Glutamatergic neuron (in vitro differentiated cells): ENCODE measurements at regions not wholly inside any gene's neighbourhood (a gene's known extent, or its start where the extent isn't known, plus 50 kb on each side); places are given as distances from the start of the nearest gene placed in this dataset.

Source experiments
- DNase-seq: peaks from one replicate; pipeline ENCODE4 v3.0.0; 2022
- H3K27ac Mint-ChIP-seq: one replicate; pipeline ENCODE4 v1.8.0; 2020; ENCODE audit warnings: mild to moderate bottlenecking, mixed read lengths, inconsistent platforms; ENCODE audit not compliant: unreplicated experiment
- H3K27me3 Mint-ChIP-seq: one replicate; pipeline ENCODE4 v1.8.0; 2020; ENCODE audit warnings: mild to moderate bottlenecking, moderate library complexity, mixed read lengths, inconsistent platforms; ENCODE audit not compliant: unreplicated experiment
- H3K36me3 Mint-ChIP-seq: one replicate; pipeline ENCODE4 v1.8.0; 2020; ENCODE audit warnings: mild to moderate bottlenecking, mixed read lengths, inconsistent platforms; ENCODE audit not compliant: unreplicated experiment
- H3K4me1 Mint-ChIP-seq: one replicate; pipeline ENCODE4 v1.8.0; 2020; ENCODE audit warnings: mild to moderate bottlenecking, low read depth, mixed read lengths, inconsistent platforms; ENCODE audit not compliant: unreplicated experiment
- H3K4me3 Mint-ChIP-seq: one replicate; pipeline ENCODE4 v1.8.0; 2020; ENCODE audit warnings: mild to moderate bottlenecking, mixed read lengths, inconsistent platforms; ENCODE audit not compliant: unreplicated experiment
- H3K9me3 Mint-ChIP-seq: one replicate; pipeline ENCODE4 v1.8.0; 2020; ENCODE audit warnings: mild to moderate bottlenecking, moderate library complexity, mixed read lengths, inconsistent platforms; ENCODE audit not compliant: unreplicated experiment
- TF ChIP-seq, protein P1 (sequence below): fragments of 200-600 bp; sonication (generic); IDR thresholded peaks from one replicate; pipeline ENCODE4 v1.5.0; 2021; ENCODE audit not compliant: partially characterized antibody, unreplicated experiment

DNA sequence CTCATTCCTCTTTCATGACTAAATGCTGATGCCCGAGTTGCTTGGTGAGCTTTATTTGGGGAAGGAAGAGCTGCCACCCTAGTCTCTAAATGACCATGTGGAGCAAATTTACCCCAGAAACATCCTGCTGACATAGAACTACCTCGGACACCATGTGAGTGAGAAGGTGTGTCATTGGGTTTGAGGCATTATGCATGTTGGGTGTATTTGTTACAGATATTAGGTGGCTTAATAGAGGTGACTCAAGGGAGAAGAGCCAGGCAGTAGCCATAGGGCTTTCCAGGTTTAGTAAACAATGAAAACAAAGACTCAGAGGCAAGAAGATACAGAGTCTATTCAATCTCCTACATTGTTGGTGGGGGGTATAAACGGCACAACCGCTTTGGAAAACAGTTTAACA is 581.5 kb downstream of the CCDC171 start:
- TF ChIP-seq, protein P1, sequence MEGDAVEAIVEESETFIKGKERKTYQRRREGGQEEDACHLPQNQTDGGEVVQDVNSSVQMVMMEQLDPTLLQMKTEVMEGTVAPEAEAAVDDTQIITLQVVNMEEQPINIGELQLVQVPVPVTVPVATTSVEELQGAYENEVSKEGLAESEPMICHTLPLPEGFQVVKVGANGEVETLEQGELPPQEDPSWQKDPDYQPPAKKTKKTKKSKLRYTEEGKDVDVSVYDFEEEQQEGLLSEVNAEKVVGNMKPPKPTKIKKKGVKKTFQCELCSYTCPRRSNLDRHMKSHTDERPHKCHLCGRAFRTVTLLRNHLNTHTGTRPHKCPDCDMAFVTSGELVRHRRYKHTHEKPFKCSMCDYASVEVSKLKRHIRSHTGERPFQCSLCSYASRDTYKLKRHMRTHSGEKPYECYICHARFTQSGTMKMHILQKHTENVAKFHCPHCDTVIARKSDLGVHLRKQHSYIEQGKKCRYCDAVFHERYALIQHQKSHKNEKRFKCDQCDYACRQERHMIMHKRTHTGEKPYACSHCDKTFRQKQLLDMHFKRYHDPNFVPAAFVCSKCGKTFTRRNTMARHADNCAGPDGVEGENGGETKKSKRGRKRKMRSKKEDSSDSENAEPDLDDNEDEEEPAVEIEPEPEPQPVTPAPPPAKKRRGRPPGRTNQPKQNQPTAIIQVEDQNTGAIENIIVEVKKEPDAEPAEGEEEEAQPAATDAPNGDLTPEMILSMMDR = no peak
- no peak overlapping the region for H3K27ac Mint-ChIP-seq

DNA sequence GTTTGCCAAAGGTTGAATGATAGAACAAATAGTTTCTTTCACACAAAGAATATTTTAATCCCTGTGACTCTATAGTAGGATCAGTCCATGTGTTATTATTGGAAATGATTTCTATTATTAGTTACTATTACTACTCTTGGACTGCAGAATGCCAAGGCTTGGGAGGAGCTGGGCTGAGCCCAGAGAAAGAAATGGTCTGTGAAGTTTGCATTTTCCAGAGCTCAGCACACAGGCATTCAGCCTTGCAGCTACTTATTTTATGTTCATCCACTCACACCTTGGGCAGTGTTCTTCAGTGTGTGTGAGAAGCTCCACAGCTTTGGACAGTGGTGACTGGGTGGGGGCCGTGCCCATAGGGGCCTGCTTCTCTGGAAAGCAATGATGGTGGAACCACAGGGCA is 583.1 kb downstream of the CCDC171 start:
- Mint-ChIP-seq H3K27ac (no peak overlapping the region), H3K4me3 (no peak overlapping the region), H3K27me3 (peaks cover 1% of the 10 kb centered on the region), H3K36me3 (no peaks in the 10 kb centered on the region), H3K4me1 (peaks cover 12% of the 10 kb centered on the region), H3K9me3 (peaks cover 4% of the 10 kb centered on the region)
- DNase-seq = no peak
- TF ChIP-seq, protein P1 = no peak

More for the DNA sequence above, 581.5 kb downstream of the CCDC171 start:
- H3K4me1 Mint-ChIP-seq = peaks cover 12% of the 10 kb centered on the region
- no peaks in the 10 kb centered on the region for H3K36me3 Mint-ChIP-seq
- H3K9me3 Mint-ChIP-seq = peaks cover 4% of the 10 kb centered on the region
- no peak for DNase-seq
- H3K4me3 Mint-ChIP-seq = no peak overlapping the region
- peaks cover 1% of the 10 kb centered on the region for H3K27me3 Mint-ChIP-seq

DNA sequence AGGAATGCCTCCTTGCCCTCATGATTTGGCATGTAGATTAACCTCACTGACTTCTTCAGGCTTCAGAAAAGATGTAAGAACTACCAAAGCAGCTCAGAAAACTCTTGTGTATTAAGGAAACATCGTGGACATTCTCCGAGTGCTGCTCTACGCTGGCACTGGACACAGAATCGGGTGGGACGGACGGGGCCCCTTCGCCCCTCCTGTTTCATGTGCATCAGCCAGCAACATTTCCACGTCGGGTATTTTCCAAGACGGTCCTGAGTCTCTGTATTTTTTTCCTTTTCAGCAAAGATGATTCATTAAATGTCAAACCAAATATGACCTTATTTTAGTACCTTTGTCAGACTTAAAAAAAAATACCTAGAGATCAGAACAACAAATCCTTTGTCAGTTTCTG is 583.6 kb downstream of the CCDC171 start:
- H3K27me3 Mint-ChIP-seq = peaks cover 1% of the 10 kb centered on the region
- no peaks in the 10 kb centered on the region for H3K36me3 Mint-ChIP-seq
- H3K27ac Mint-ChIP-seq = no peak overlapping the region
- DNase-seq = no peak
- H3K9me3 Mint-ChIP-seq = peaks cover 4% of the 10 kb centered on the region
- H3K4me3 Mint-ChIP-seq = no peak overlapping the region
- TF ChIP-seq, protein P1 = no peak
- peaks cover 12% of the 10 kb centered on the region for H3K4me1 Mint-ChIP-seq

DNA sequence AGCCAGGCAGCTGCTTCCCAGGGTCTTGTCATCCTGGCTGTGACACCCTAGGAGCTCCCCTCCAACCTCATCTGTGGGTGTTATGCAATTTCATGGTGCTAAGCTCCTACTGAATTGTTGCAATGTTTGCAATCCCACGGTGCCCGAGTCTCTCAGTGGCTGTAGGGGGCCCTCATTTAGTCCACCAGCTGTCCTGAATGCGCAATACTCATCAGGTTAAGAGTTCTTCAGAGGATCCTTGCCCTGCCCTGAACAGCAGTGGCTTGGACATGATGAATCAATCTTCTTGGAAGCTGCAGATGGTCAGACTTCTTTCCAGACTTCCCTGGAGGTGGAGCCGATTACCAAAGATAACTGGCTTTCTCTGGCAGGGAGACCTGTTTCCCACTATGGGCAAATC is 584.1 kb downstream of the CCDC171 start:
- TF ChIP-seq, protein P1 = no peak

DNA sequence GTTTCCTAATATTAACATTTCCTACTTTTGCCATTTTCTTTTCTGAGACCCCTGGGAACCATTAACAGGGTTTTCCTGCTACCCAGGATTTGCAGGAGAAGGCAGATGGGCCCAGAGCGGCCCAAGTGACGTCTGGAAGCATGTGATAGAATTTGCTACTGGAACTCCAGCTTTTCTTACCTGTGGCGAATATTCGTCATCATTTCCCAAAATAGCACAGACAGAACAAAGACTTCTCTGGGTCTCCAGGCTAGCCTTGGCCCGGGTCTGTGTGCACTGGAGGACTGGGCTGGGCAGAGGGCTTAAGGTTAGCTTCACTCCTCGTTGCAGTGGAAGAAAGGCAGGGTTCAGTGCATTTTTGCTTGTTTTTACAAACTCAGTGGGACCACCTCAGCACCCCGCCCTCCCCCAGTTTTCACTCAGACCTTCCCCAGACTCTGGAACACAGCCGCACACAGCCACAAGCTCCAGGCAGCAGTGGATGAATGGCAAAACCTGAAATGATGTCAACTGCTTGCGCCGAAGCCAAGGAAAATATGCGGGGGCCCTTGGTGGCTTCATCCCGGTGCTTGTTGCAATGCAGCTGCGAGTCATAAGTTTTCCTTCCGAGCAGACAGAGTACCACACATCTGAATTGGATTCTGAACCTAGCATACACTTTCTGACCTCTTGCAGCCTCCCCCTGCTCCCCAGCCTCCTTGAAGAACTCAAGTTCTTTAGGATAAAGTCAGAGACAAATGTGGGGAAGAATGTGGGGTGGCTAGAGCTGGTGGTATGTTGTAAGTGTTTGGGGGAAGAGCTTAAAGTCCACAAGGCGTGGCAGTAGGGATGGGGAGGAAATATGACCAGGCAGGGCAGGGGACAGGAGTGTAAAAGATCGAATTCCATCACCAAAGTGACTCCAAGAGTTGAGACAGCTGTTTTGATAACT is 586.0 kb downstream of the CCDC171 start:
- DNase-seq = no peak
- no peaks in the 10 kb centered on the region for H3K27me3 Mint-ChIP-seq
- no peak overlapping the region for H3K4me3 Mint-ChIP-seq
- TF ChIP-seq, protein P1 = no peak
- H3K4me1 Mint-ChIP-seq = peaks cover 11% of the 10 kb centered on the region
- H3K36me3 Mint-ChIP-seq = no peaks in the 10 kb centered on the region
- peaks cover 2% of the 10 kb centered on the region for H3K9me3 Mint-ChIP-seq
- H3K27ac Mint-ChIP-seq = no peak overlapping the region

More for the DNA sequence above, 584.1 kb downstream of the CCDC171 start:
- no peaks in the 10 kb centered on the region for H3K36me3 Mint-ChIP-seq
- H3K27ac Mint-ChIP-seq = no peak overlapping the region
- peaks cover 1% of the 10 kb centered on the region for H3K27me3 Mint-ChIP-seq
- peaks cover 2% of the 10 kb centered on the region for H3K9me3 Mint-ChIP-seq
- DNase-seq = no peak
- no peak overlapping the region for H3K4me3 Mint-ChIP-seq
- H3K4me1 Mint-ChIP-seq = peaks cover 11% of the 10 kb centered on the region
